BLaER1 (cell line): ENCODE measurements at regions not wholly inside any gene's neighbourhood (a gene's known extent, or its start where the extent isn't known, plus 50 kb on each side); places are given as distances from the start of the nearest gene placed in this dataset.

Experiments
- H3K27ac ChIP-seq: shearing (Covaris generic); formaldehyde crosslinking; 2 replicates; pipeline ENCODE4 v1.8.1; 2022
- H3K27me3 ChIP-seq: shearing (Covaris generic); formaldehyde crosslinking; 2 replicates; pipeline ENCODE4 v1.8.1; 2022
- H3K36me3 ChIP-seq: shearing (Covaris generic); formaldehyde crosslinking; 2 replicates; pipeline ENCODE4 v1.8.1; 2022
- H3K4me1 ChIP-seq: shearing (Covaris generic); formaldehyde crosslinking; 2 replicates; pipeline ENCODE4 v1.8.1; 2022
- H3K4me2 ChIP-seq: shearing (Covaris generic); formaldehyde crosslinking; 2 replicates; pipeline ENCODE4 v1.8.1; 2022
- H3K4me3 ChIP-seq: shearing (Covaris generic); formaldehyde crosslinking; 2 replicates; pipeline ENCODE4 v1.8.1; 2022
- H3K9ac ChIP-seq: shearing (Covaris generic); formaldehyde crosslinking; 2 replicates; pipeline ENCODE4 v1.8.1; 2022
- H3K9me3 ChIP-seq: shearing (Covaris generic); formaldehyde crosslinking; 2 replicates; pipeline ENCODE4 v1.8.1; 2022
- H4K20me1 ChIP-seq: shearing (Covaris generic); formaldehyde crosslinking; 2 replicates; pipeline ENCODE4 v1.8.1; 2022
- Cebpa-rat ChIP-seq: shearing (Covaris generic); IDR thresholded peaks from 2 replicates; pipeline ENCODE4 v1.8.1; 2022

GRCh38 chr21:31570824-31571566 lies 88.5 kb upstream of the SOD1 start:
- Histone ChIP-seq H3K9ac (no peak overlapping the region), H3K4me3 (no peak overlapping the region), H4K20me1 (no peaks in the 10 kb centered on the region), H3K4me2 (peak overlapping the region; percentile 16), H3K27me3 (no peaks in the 10 kb centered on the region), H3K4me1 (peaks cover 26% of the 10 kb centered on the region), H3K36me3 (peaks cover 8% of the 10 kb centered on the region; the same call in 1 of the 2 replicates), H3K9me3 (peaks cover 31% of the 10 kb centered on the region), H3K27ac (no peak overlapping the region)
- TF ChIP-seq Cebpa-rat: no peak

- H3K27ac ChIP-seq: no peak overlapping the region
- peaks cover 16% of the 10 kb centered on the region; the same call in 1 of the 2 replicates for H3K36me3 ChIP-seq
- no peak overlapping the region for H3K4me2 ChIP-seq
Observed at GRCh38 chr21:31566611-31567010, 92.9 kb upstream of the SOD1 start.

GRCh38 chr21:31566064-31566463 lies 93.4 kb upstream of the SOD1 start:
- Histone ChIP-seq H3K4me1 (peaks cover 16% of the 10 kb centered on the region), H3K36me3 (peaks cover 16% of the 10 kb centered on the region; the same call in 1 of the 2 replicates), H3K9me3 (no peaks in the 10 kb centered on the region), H3K9ac (no peak overlapping the region), H3K27me3 (no peaks in the 10 kb centered on the region), H3K4me2 (no peak overlapping the region), H3K4me3 (no peak overlapping the region), H4K20me1 (no peaks in the 10 kb centered on the region), H3K27ac (no peak overlapping the region)
- TF ChIP-seq Cebpa-rat: no peak

More at GRCh38 chr21:31566611-31567010, 92.9 kb upstream of the SOD1 start:
- no peak for TF ChIP-seq Cebpa-rat
- H3K4me3 ChIP-seq: no peak overlapping the region
- H3K4me1 ChIP-seq: peaks cover 20% of the 10 kb centered on the region
- H3K27me3 ChIP-seq: no peaks in the 10 kb centered on the region
- no peaks in the 10 kb centered on the region for H4K20me1 ChIP-seq
- H3K9ac ChIP-seq: no peak overlapping the region
- no peaks in the 10 kb centered on the region for H3K9me3 ChIP-seq

- H3K4me2 ChIP-seq: no peak overlapping the region
- no peak overlapping the region for H3K9ac ChIP-seq
- H3K9me3 ChIP-seq: no peaks in the 10 kb centered on the region
- H3K36me3 ChIP-seq: peaks cover 16% of the 10 kb centered on the region; the same call in 1 of the 2 replicates
- H3K4me1 ChIP-seq: peaks cover 16% of the 10 kb centered on the region
- no peak overlapping the region for H3K27ac ChIP-seq
- no peaks in the 10 kb centered on the region for H4K20me1 ChIP-seq
- no peak for TF ChIP-seq Cebpa-rat
- no peak overlapping the region for H3K4me3 ChIP-seq
- H3K27me3 ChIP-seq: no peaks in the 10 kb centered on the region
Observed at GRCh38 chr21:31564439-31564838, 95.1 kb upstream of the SOD1 start.

GRCh38 chr21:31560479-31560878 lies 99.0 kb upstream of the SOD1 start:
- H4K20me1 ChIP-seq: peaks cover 25% of the 10 kb centered on the region
- H3K4me2 ChIP-seq: peak overlapping the region; percentile 82
- peaks cover 11% of the 10 kb centered on the region; the same call in 1 of the 2 replicates for H3K36me3 ChIP-seq
- peak overlapping the region; percentile 88; the same call in 1 of the 2 replicates for H3K27ac ChIP-seq
- no peaks in the 10 kb centered on the region for H3K9me3 ChIP-seq
- H3K4me3 ChIP-seq: peak overlapping the region; percentile 79
- no peak for TF ChIP-seq Cebpa-rat
- peaks cover 38% of the 10 kb centered on the region for H3K4me1 ChIP-seq
- peak overlapping the region; percentile 86 for H3K9ac ChIP-seq
- H3K27me3 ChIP-seq: peaks cover 12% of the 10 kb centered on the region

- peaks cover 7% of the 10 kb centered on the region; the same call in 1 of the 2 replicates for H3K36me3 ChIP-seq
- no peak for TF ChIP-seq Cebpa-rat
- peaks cover 48% of the 10 kb centered on the region for H3K4me1 ChIP-seq
- peaks cover 29% of the 10 kb centered on the region for H4K20me1 ChIP-seq
- peak overlapping the region; percentile 88 for H3K27ac ChIP-seq
- H3K27me3 ChIP-seq: peaks cover 12% of the 10 kb centered on the region
- H3K4me2 ChIP-seq: peak overlapping the region; percentile 82
- H3K4me3 ChIP-seq: peak overlapping the region; percentile 79
- peak overlapping the region; percentile 86 for H3K9ac ChIP-seq
- H3K9me3 ChIP-seq: no peaks in the 10 kb centered on the region
Observed at GRCh38 chr21:31559368-31560119, 99.9 kb upstream of the SOD1 start.

- peak overlapping the region; percentile 88 for H3K27ac ChIP-seq
- H3K4me2 ChIP-seq: peak overlapping the region; percentile 98
- H3K9me3 ChIP-seq: no peaks in the 10 kb centered on the region
- peaks cover 12% of the 10 kb centered on the region for H3K27me3 ChIP-seq
- H3K4me3 ChIP-seq: peak overlapping the region; percentile 79
- peaks cover 34% of the 10 kb centered on the region for H4K20me1 ChIP-seq
- peaks cover 53% of the 10 kb centered on the region for H3K4me1 ChIP-seq
- peaks cover 7% of the 10 kb centered on the region; the same call in 1 of the 2 replicates for H3K36me3 ChIP-seq
- no peak for TF ChIP-seq Cebpa-rat
- H3K9ac ChIP-seq: peak overlapping the region; percentile 86
Observed at GRCh38 chr21:31558962-31559367, 100.5 kb upstream of the SOD1 start.

- Histone ChIP-seq H4K20me1 (peaks cover 39% of the 10 kb centered on the region), H3K9ac (peak overlapping the region; percentile 86), H3K4me3 (peak overlapping the region; percentile 79), H3K4me1 (peaks cover 55% of the 10 kb centered on the region), H3K27me3 (peaks cover 12% of the 10 kb centered on the region), H3K4me2 (peak overlapping the region; percentile 98), H3K36me3 (peaks cover 3% of the 10 kb centered on the region), H3K27ac (peak overlapping the region; percentile 88), H3K9me3 (no peaks in the 10 kb centered on the region)
- TF ChIP-seq Cebpa-rat: no peak
Observed at GRCh38 chr21:31558189-31558961, 101.1 kb upstream of the SOD1 start.

- Histone ChIP-seq H3K4me1 (peaks cover 55% of the 10 kb centered on the region), H3K36me3 (peaks cover 5% of the 10 kb centered on the region), H3K27ac (peak overlapping the region; percentile 88; the same call in 1 of the 2 replicates), H4K20me1 (peaks cover 43% of the 10 kb centered on the region), H3K9me3 (no peaks in the 10 kb centered on the region), H3K27me3 (peaks cover 12% of the 10 kb centered on the region), H3K4me3 (peak overlapping the region; percentile 79), H3K9ac (peak overlapping the region; percentile 86), H3K4me2 (peak overlapping the region; percentile 98)
- TF ChIP-seq Cebpa-rat: no peak
Observed at GRCh38 chr21:31557421-31558188, 101.9 kb upstream of the SOD1 start.
